HG02588 (cell line): ENCODE measurements at regions not wholly inside any gene's neighbourhood (a gene's known extent, or its start where the extent isn't known, plus 50 kb on each side); places are given as distances from the start of the nearest gene placed in this dataset.
"Not testable (repeated sequence)": the region's sequence is repeated elsewhere in the genome, so short reads cannot be mapped to it uniquely, and the experiment has no call there.

Experiments used
- ATAC-seq: cut with Tn5 transposase; IDR thresholded peaks from one replicate; pipeline ENCODE4 v1.9.1; 2021; ENCODE audit warnings: mild to moderate bottlenecking, moderate library complexity; ENCODE audit not compliant: unreplicated experiment

GRCh38 chr1:116185161-116185701, 74.0 kb downstream of the MAB21L3 start:
- no peak for ATAC-seq

DNA sequence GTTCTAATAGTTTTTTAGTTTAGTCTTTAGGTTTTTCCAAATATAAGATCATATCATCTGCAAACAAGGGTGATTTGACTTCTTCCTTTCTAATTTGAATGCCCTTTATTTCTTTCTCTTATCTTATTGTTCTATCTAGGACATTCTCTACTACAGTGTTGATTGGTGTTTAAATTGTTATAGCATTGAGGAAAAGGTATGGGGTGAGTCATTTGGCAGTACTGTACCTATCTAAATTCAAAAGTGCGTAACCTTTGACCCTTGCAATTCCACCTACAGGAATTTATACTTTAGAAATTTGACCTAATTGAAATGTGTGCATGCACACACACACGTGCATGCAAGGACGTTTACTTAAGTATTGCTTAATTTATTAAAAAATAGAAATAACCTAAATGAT, 78.3 kb downstream of the MAB21L3 start:
- ATAC-seq, result no peak

DNA sequence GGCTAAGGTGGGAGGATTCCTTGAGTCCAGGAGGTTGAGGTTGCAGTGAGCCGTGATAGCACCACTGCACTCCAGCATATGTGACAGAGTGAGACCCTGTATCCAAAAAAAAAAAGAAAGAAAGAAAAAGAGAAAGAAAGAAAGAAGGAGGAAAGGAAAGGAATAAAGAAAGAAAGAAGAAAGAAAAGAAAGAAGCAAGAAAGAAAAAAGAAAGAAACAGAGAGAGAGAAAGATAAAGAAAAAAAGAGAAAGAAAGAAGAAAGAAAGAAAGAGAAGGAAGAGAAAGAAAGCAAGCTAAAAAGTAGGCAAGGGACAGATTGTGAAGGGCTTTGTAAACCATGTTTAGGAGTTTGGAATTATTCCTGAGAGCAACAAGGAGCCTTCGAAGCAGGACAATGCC, 80.1 kb downstream of the MAB21L3 start:
- no peak for ATAC-seq

DNA sequence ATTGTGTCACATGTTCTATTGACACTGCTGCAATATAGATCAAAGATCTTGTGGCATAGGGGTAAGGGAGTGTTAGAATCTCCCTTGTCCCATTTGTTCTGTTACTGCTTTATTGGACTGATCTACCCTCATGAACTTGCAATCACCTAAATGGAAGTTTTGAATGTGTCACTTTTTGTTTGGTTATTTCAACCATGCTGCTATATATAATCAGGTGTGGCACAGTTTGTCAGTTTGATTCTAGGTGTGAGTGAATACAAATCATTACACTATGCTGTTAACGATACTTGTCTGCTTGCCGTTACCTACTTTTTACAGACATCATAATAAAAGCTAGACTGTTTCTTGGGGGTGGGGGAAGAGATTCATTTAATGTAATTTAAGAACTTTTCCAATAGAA, 82.6 kb downstream of the MAB21L3 start:
- no peak for ATAC-seq

DNA sequence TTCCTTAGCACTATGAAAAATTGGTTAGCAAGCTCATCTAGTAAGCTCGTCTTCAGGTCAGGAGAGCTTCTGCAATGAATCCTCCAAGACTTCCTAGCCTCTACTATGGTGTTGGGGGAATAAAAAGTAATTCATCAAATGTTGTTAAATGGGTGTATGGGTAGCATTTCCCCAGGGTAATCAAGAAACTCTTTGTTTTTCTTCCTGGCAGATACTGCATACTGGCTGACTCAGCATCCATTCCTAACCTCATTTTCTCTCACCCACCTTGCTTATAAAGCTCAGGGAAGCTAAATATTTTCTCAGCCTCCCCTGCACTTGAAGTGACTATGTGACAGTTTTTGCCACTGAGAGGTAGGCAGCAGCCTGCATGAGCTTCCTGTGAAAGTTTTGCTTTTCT, 83.4 kb downstream of the MAB21L3 start:
- ATAC-seq, result no peak

- no peak for ATAC-seq
These were observed 84.1 kb downstream of the MAB21L3 start for GRCh38 chr1:116195077-116195868.

DNA sequence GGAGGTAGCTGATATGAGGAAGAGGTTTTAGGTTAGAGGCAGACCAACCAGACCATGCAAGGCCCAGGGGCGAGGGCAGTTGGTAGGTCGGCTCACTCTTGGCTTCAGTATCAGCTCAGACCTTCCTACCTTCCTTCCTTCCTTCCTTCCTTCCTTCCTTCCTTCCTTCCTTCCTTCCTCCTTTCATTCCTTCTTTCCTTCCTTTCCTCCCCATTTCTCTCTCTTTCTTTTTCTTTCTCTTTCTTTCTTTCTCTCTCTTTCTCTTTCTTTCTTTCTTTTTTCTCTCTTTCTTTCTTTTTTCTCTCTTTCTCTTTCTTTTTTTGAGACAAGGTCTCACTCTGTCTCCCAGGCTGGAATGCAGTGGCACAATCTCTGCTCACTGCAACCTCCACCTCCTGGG, 89.1 kb downstream of the MAB21L3 start:
- not testable (repeated sequence) for ATAC-seq

DNA sequence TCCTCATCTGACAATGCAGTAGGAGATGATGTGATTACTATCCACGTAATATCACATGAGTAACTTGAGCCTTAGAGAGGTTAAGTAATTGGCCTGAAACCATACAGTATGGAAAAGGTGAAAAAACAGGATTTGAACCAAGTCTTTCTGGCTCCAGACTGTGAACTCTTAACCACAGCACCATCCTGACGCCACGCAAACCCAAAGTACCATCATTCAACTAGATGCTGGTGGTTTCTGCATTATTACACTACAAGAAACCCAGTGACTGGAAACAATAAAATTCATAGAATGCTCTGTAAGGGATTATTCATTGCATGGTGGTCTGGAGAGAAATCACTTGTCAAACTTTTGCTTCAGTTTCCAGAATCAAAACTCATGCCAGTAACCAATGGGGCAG, 90.7 kb downstream of the MAB21L3 start:
- no peak for ATAC-seq

- no peak for ATAC-seq
These were observed 92.1 kb downstream of the MAB21L3 start for GRCh38 chr1:116203181-116203723.

- ATAC-seq, result no peak
These were observed 92.7 kb downstream of the MAB21L3 start for GRCh38 chr1:116203920-116204319.

- ATAC-seq, result no peak
These were observed 94.9 kb downstream of the MAB21L3 start for GRCh38 chr1:116205941-116206679.

DNA sequence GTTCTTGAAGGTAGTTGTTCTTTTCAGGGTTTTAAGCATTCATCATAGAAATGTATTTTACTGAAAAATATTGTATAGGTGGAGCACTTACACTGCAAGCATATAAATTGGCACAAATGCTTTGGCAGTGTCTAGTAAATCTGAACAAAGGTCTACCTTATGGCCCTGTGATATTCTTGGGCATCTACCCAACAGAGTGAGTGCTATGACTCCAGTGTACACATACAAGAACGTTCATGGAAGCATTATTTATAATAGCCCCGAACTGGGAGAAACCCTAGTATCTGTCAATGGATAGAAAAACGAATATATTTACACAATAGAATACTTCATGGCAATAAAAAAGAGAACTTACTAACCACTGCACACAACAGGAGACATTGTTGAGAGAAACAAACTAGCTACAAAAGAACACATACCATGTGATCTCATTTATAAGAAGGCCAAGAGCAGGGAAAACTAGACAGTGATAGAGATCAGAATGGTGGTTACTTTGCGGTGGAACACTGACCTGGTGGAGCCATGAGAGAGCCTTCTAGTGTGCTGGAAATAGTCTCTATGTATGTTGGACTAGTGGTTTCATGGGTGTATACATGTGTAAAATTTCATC, 96.0 kb downstream of the MAB21L3 start:
- ATAC-seq, result no peak

DNA sequence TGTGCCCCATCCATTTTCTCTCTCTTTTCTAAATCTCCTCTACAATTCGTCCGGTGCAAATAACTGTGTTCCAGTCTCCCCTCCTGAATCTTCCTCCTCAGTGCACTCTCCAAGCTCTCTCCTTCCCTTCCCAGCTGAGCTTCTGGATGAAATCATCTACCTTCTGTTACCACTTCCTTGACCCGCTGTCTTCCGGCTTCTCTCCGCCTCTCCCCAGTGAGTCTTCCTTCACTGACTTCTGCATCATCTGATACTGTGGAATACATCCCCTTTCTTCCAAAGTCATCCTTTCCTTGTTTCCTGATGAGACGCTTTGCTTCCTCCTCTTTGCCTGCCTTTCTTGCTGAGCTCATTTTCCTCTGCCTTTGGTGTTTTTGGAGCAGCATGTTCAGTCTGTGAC, 96.9 kb downstream of the MAB21L3 start:
- ATAC-seq, result no peak

- no peak for ATAC-seq
These were observed 100.1 kb downstream of the MAB21L3 start for GRCh38 chr1:116211294-116211693.

DNA sequence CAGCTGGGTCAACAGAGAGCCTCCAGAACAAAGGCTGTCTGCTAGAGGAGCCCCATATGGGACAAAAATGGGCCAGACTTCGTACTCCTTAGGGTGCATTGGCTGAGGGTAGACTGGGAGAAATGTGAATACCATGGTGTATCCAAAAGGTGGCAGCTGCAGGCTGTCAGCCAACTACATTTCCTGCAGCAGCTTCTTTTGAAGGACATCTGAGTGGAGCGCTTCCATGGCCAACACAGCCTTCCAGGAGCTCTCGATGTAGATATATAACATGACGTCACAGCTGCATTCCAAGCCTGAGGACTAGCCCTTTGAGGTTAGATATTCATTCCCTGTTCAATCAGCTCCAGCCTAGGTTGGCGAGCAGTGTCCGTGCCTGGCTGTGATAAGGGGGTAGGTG, 107.7 kb downstream of the MAB21L3 start:
- no peak for ATAC-seq

DNA sequence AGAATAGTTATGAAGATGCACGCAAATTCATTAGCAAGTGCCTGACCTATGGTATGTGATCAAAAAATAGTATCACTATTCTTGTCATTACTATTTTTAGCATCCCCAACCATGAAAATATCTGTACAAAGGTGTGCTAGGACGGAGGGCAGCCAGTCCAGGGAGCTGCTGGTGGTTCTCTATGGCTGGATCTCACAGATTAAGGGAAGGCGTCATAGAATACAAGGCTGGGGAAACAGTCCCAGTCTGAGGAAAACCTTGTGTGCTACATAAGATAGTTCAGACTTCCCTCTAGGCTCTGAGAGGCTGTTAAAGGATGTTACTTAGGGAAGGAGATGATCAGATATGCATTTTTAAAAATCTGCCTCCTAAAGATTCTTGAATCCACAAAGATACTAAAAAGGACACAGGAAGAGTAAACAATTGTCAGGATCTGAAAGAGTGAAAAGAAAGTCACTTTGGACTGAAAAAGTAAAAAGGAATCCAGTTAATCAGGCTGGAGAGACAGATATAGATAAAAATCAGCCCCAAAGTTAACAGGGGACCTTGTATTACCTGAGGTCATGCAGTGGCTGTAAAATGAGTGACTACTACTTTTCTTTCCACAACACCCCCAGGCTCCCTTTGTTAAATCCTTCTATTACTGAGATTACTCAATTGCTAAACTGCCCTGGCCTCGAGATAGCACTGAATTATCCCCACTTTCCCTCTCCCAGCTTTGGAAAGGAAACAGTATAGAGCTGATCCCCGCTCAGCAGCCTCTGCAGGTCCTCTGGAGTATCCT, 108.6 kb downstream of the MAB21L3 start:
- no peak for ATAC-seq

- ATAC-seq, result no peak
These were observed 112.9 kb downstream of the MAB21L3 start for GRCh38 chr1:116224111-116224510.

DNA sequence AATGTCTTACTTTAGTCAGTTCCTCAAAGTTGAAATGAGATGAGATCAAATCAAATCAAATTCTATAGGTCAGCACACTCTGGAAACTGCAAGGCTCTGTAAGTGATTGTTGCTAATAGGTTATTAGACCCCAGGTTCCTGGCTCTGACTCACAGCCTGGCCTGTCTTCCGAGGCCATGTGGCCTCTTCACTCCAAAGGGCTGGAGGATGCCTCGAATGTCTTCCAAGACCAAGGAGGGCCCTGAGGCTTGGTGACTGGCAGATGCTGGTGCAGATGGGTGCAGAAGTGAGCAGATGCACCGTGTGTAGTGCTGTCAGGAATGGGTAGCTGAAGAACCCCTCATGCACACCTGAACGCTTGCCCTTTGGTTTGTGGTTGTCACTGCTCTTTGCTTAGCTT, 113.4 kb downstream of the MAB21L3 start:
- no peak for ATAC-seq

DNA sequence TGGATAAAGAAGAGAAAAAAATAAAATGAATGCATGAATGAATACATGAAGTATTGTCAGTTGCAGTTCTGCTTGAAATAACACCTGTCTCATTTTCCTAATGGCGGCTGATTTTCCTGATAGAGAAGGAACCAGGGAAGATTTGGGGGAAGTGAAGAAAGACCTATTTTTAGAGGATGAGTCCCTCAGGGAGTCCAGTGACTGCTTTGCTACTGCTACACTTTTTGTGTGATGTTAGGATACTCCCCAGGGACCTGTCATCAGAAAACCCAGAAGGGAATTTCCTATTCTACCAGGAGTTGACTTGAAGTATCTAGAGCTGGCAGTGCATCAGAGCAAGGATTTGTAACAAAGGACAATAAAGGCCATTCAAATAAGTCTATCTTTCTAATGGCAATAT, 114.8 kb downstream of the MAB21L3 start:
- no peak for ATAC-seq

- no peak for ATAC-seq
These were observed 117.3 kb downstream of the MAB21L3 start for GRCh38 chr1:116228511-116228910.

DNA sequence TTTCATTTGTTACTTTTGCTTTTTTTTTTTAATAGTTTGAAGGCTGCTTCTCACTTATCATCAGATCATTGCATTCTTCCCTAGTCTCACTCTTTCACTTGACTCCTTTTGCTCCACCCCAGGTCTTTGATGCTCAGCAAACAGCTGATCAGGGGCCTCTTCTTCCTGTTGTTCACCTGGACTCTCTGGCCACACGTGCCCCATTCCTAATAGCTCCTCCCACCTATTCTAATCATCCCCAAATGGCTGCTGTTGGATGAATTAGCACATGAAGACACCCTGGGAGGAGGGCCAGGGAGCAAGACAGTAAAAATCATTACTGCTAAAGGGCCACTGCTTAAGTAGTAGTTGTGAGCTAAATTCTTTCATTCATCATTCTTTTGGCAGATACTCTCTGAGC, 119.5 kb downstream of the MAB21L3 start:
- no peak for ATAC-seq
